NB4 (cell line): ENCODE measurements at regions not wholly inside any gene's neighbourhood (a gene's known extent, or its start where the extent isn't known, plus 50 kb on each side); places are given as distances from the start of the nearest gene placed in this dataset.

Experiments used
- DNase-seq: peaks from one replicate; pipeline ENCODE4 v3.0.0; 2010; ENCODE audit warnings: low read depth
- H3K4me3 ChIP-seq: one replicate; pipeline ENCODE4 v1.5.1; 2011; ENCODE audit warnings: mild to moderate bottlenecking, low read depth, low read length, moderate library complexity
- CTCF ChIP-seq: IDR thresholded peaks from one replicate; pipeline ENCODE4 v1.5.1; 2012; ENCODE audit warnings: low read depth, low read length
- MAX ChIP-seq: IDR thresholded peaks from 2 replicates; pipeline ENCODE4 v1.6.1; 2011; ENCODE audit warnings: low read depth, low read length
- MYC ChIP-seq: IDR thresholded peaks from 2 replicates; pipeline ENCODE4 v1.6.1; 2011; ENCODE audit warnings: low read depth, low read length
- POLR2A ChIP-seq: IDR thresholded peaks from 2 replicates; pipeline ENCODE4 v1.6.1; 2011; ENCODE audit warnings: mild to moderate bottlenecking; ENCODE audit not compliant: insufficient read length; ENCODE audit errors: extremely low read depth

DNA sequence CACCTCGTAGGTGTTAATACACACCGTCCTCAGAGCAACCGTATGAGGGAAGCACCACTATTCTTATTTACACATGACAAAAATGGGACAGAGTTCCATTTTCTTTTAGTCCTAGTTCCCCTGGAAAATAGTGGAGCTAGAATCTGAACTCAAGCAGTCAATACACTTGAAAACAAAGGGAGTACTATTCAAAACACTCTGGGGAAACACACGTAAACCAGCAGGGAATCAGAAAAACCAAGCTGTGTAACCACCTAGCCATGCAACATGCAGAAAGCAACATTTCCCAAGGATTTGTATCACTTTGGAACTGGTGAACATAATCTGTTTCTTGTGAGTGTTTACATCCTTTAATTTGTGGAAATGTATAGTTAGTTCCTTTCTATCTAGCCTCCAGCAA lies 208.2 kb downstream of the UBE2E3 start:
- H3K4me3 ChIP-seq: no peak overlapping the region
- TF ChIP-seq MYC (no peak), POLR2A (no peak), CTCF (no peak), MAX (no peak)
- no peak for DNase-seq

- DNase-seq: no peak
- H3K4me3 ChIP-seq: no peak overlapping the region
- TF ChIP-seq MAX (no peak), MYC (no peak), POLR2A (no peak), CTCF (no peak)
Observed at GRCh38 chr2:181189951-181190350, 209.5 kb downstream of the UBE2E3 start.

DNA sequence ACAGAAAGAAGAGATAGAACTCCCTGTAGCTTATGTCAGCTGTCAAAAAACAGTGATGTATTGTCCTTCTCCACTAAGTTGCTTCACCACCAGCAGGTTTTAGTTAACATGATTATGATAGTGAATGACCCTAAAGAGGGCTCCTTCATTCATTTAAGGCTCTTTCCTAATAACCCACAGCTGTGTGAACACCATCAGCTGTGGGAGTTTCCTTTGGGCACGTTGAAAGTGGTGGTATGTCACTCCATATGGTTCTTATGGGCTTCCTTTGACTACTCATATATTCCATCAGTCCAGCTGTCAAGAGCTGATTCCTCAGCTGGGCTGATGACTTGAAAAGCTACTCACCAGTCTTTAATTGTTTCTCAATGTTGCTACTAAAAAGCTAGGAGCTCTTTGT lies 210.3 kb downstream of the UBE2E3 start:
- no peak for TF ChIP-seq MAX
- peak; percentile 42 for DNase-seq

GRCh38 chr2:181193550-181193949 lies 213.1 kb downstream of the UBE2E3 start:
- H3K4me3 ChIP-seq: no peak overlapping the region
- no peak for TF ChIP-seq MAX
- TF ChIP-seq CTCF: no peak
- TF ChIP-seq MYC: no peak
- no peak for TF ChIP-seq POLR2A
- DNase-seq: no peak

More for the DNA sequence above, 210.3 kb downstream of the UBE2E3 start:
- H3K4me3 ChIP-seq: no peak overlapping the region

GRCh38 chr2:181196401-181196800 lies 216.0 kb downstream of the UBE2E3 start:
- TF ChIP-seq CTCF: no peak
- TF ChIP-seq POLR2A: no peak
- TF ChIP-seq MYC: no peak
- no peak for TF ChIP-seq MAX
- no peak overlapping the region for H3K4me3 ChIP-seq
- no peak for DNase-seq

GRCh38 chr2:181197140-181197760 lies 216.8 kb downstream of the UBE2E3 start:
- no peak for TF ChIP-seq MAX
- no peak for TF ChIP-seq MYC
- TF ChIP-seq POLR2A: no peak
- TF ChIP-seq CTCF: no peak
- H3K4me3 ChIP-seq: no peak overlapping the region
- no peak for DNase-seq
